Coronary artery (tissue), 2 donors: ENCODE measurements at regions not wholly inside any gene's neighbourhood (a gene's known extent, or its start where the extent isn't known, plus 50 kb on each side); places are given as distances from the start of the nearest gene placed in this dataset.
A peak's percentile ranks its signal among the peaks of the same experiment; 100 is the strongest.

Experiments used
- DNase-seq: peaks from one replicate; pipeline ENCODE4 v3.0.0-alpha.2; 2017; ENCODE audit warnings: low spot score
- H3K27ac ChIP-seq, 2 donors: fragments of 200-600 bp; sonication (generic); one replicate each; pipeline ENCODE4 v1.5.1; 2016 to 2019
- H3K4me3 ChIP-seq: fragments of 200-600 bp; sonication (generic); 2 replicates; pipeline ENCODE4 v1.5.1; 2016; ENCODE audit warnings: mild to moderate bottlenecking, moderate library complexity
- CTCF ChIP-seq: fragments of 200-600 bp; sonication (generic); IDR thresholded peaks from one replicate; pipeline ENCODE4 v1.5.1; 2019; ENCODE audit warnings: antibody characterized with exemption

- Histone ChIP-seq H3K27ac (no peak overlapping the region), H3K4me3 (no peak overlapping the region)
- DNase-seq: no peak
- TF ChIP-seq CTCF: no peak
Measured at GRCh38 chr5:135087950-135088349, 53.9 kb upstream of the PITX1 start.

DNA sequence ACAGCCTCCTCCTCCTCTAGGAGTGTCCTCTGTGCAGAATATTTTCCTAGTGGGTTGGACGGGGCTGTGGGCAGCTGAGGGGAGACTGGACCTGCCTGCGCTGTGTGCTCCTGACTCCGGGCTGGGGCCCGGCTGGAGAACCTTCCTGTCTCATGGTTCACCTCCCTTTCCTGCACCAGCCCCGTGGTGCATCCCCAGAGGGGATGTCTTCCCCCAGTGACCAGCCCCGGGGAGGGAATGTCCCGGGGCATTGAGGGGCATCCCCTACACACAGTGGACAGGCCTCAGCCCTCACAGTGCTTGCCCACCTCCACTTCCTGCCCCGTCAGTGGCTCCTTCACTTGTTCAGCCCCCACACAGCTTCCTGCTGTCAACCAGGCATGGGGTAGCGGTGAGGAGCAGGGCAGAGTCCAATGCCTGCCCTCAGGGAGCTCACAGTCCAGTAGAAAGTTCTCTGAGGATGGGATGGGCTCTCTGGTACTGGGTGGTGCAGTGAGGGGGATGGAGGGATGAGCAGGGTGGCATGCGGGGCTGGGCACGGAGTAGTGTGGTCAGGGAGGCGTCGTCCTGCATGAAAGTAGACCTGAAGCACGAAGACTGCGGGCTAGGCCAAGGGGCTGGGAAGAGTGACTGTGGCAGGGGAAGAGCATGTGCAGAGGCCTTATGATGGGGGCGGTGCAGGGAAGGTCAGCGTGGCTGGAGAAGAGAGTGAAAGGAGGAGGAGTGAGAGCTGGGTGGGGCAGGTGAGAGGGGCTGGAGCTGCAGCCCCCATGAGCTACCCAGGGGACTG, 52.1 kb upstream of the PITX1 start:
- H3K4me3 ChIP-seq: no peak overlapping the region
- peak; percentile 60 for DNase-seq
- no peak for TF ChIP-seq CTCF
- no peak overlapping the region for H3K27ac ChIP-seq

GRCh38 chr5:135085133-135085935, 51.3 kb upstream of the PITX1 start:
- no peak overlapping the region for H3K27ac ChIP-seq
- no peak for TF ChIP-seq CTCF
- H3K4me3 ChIP-seq: no peak overlapping the region
- no peak for DNase-seq
